Cardiac fibroblast (primary cell): ENCODE measurements at regions not wholly inside any gene's neighbourhood (a gene's known extent, or its start where the extent isn't known, plus 50 kb on each side); places are given as distances from the start of the nearest gene placed in this dataset.

Experiments
- DNase-seq, 2 donors: peaks; one replicate each; pipeline versions ENCODE4 v3.0.0 to v3.0.0-alpha.2; 2010; ENCODE audit warnings: low read depth in 2 of 2
- H3K4me3 ChIP-seq, 2 donors: replicated peaks in 1 of 2; 1 replicate in 1 of 2; 2 replicates in 1 of 2; pipeline ENCODE4 v1.5.1; 2011; ENCODE audit warnings: low read depth in 2 of 2, low read length in 2 of 2, mild to moderate bottlenecking in 2 of 2, moderate library complexity in 1 of 2
- CTCF ChIP-seq: IDR thresholded peaks from one replicate; pipeline ENCODE4 v1.5.1; 2011; ENCODE audit warnings: low read depth, mild to moderate bottlenecking, low read length, inconsistent platforms

- no peak for TF ChIP-seq CTCF
- DNase-seq: peak in 1 of 2 donors; percentile 11
- no peak overlapping the region for H3K4me3 ChIP-seq
These were observed 766.8 kb upstream of the MAN1A1 start for GRCh38 chr6:120116343-120116742.

DNA sequence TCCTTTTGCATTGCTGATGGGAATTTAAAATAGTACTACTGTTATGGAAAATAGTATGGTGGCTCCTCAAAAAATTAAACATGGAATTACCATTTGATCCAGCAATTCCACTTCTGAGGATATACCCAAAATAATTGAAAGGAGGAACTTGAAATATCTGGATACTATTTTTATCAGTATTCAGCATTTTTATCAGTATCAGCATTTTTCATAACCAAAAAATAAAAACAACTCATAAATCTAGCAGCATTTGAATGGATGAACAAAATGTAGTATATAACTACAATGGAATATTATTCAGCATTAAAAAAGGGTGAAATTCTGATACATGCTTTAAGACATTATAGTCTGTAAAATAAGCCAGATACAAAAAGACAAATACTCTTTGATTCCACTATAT, 763.4 kb upstream of the MAN1A1 start:
- DNase-seq: no peak
- no peak overlapping the region for H3K4me3 ChIP-seq
- TF ChIP-seq CTCF: no peak

- TF ChIP-seq CTCF: no peak
- no peak overlapping the region for H3K4me3 ChIP-seq
- peak in 1 of 2 donors; percentile 7 for DNase-seq
These were observed 761.4 kb upstream of the MAN1A1 start for GRCh38 chr6:120111001-120111400.

DNA sequence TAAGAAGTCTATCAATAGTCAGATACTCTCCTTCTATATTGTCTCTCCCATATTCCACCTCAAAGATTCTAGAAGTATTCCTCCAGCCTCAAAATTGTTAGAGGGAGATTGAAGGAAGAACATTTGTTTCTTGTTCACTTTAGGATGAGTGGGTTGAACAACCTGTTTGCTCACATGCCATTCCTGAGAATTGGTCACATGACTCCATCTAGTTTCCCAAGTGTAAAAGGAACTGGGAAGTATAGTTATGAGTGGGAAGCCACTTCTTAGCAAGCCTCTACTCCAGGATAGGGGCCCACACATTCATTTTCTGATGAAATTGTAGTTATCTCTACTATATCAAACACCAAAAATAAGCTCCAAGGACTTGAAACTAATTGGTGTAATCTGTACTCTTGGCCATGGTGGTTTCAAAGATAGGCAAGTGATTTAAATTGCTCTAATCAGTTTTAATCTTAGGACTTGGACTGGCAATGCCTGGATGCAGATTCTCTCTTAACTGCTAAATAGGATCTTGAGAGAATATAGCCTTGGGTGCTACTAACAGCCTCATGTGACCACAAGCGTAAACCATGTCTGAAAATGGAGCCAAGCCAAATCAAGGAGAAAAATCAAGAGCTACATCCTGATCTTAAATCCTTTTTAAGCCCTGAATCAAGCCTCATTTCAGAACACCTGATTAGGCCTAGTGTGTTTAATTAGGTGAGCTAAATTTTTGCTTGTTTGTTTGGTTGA, 758.7 kb upstream of the MAN1A1 start:
- TF ChIP-seq CTCF: no peak
- H3K4me3 ChIP-seq: no peak overlapping the region
- no peak for DNase-seq

- TF ChIP-seq CTCF: no peak
- no peak overlapping the region for H3K4me3 ChIP-seq
- DNase-seq: no peak
These were observed 754.1 kb upstream of the MAN1A1 start for GRCh38 chr6:120103618-120104017.

- H3K4me3 ChIP-seq: no peak overlapping the region
- no peak for TF ChIP-seq CTCF
These were observed 747.2 kb upstream of the MAN1A1 start for GRCh38 chr6:120096696-120097260.

More at GRCh38 chr6:120096696-120097260, 747.2 kb upstream of the MAN1A1 start:
- DNase-seq: no peak
